Panc1 (cell line): ENCODE measurements at regions not wholly inside any gene's neighbourhood (a gene's known extent, or its start where the extent isn't known, plus 50 kb on each side); places are given as distances from the start of the nearest gene placed in this dataset.

Experiments
- ATAC-seq: fragments of 200-7000 bp; cut with Tn5 transposase; 2 replicates; pipeline ENCODE4 v1.9.1; 2020; ENCODE audit warnings: mild to moderate bottlenecking, moderate library complexity
- BruUV-seq: library from RNA; stranded (reverse); fragments of 400-500 nt; replicated peaks from 2 replicates; lab custom pipeline; 2021; lab: Mats Ljungman, UMichigan
- CTCF ChIA-PET: fragments of 300-600 bp; sonication (Branson Sonifier 250); formaldehyde crosslinking; loops from one replicate; lab custom pipeline; 2022; ENCODE audit warnings: antibody characterized with exemption; lab: Charles Lee
- POLR2A ChIA-PET: fragments of 300-600 bp; sonication (Branson Sonifier 250); formaldehyde crosslinking; loops from one replicate; lab custom pipeline; 2022; ENCODE audit warnings: antibody characterized with exemption; lab: Charles Lee
- DNase-seq: peaks from one replicate; pipeline ENCODE4 v3.0.0-alpha.2; 2010; ENCODE audit warnings: low read depth, low spot score
- H3K27ac ChIP-seq: 2 replicates; pipeline ENCODE4 v1.5.1; 2011; ENCODE audit warnings: mild to moderate bottlenecking, low read length, inconsistent platforms
- H3K27me3 ChIP-seq: fragments of 200-500 bp; sonication (Bioruptor generic); 2 replicates; pipeline ENCODE4 v1.6.0; 2014; ENCODE audit warnings: low read length, inconsistent platforms; ENCODE audit not compliant: control insufficient read depth, insufficient read depth
- H3K36me3 ChIP-seq: fragments of 200-500 bp; sonication (Bioruptor generic); 2 replicates; pipeline ENCODE4 v1.5.1; 2014; ENCODE audit warnings: inconsistent platforms, mild to moderate bottlenecking, low read length, moderate library complexity; ENCODE audit not compliant: control insufficient read depth, insufficient read depth
- H3K4me1 ChIP-seq: 2 replicates; pipeline ENCODE4 v1.5.1; 2011; ENCODE audit warnings: inconsistent platforms, mild to moderate bottlenecking, low read length, moderate library complexity; ENCODE audit not compliant: control insufficient read depth, insufficient read depth
- H3K4me3 ChIP-seq, 2 experiments: 2 replicates each; pipeline ENCODE4 v1.5.1; 2011 to 2012; ENCODE audit warnings: low read depth in 2 of 2, low read length in 2 of 2, mild to moderate bottlenecking in 2 of 2, inconsistent platforms in 1 of 2, moderate library complexity in 1 of 2
- H3K9me3 ChIP-seq: fragments of 200-500 bp; sonication (Bioruptor generic); 2 replicates; pipeline ENCODE4 v1.5.1; 2014; ENCODE audit warnings: low read depth, mild to moderate bottlenecking, inconsistent platforms, low read length, moderate library complexity; ENCODE audit not compliant: control insufficient read depth, insufficient read depth
- POLR2AphosphoS5 ChIP-seq: IDR thresholded peaks from 2 replicates; pipeline ENCODE4 v1.6.1; 2012; ENCODE audit warnings: mild to moderate bottlenecking, low read depth, low read length, moderate library complexity
- SIN3A ChIP-seq: IDR thresholded peaks from 2 replicates; pipeline ENCODE4 v1.6.1; 2012; ENCODE audit warnings: low read depth, mild to moderate bottlenecking, low read length, moderate library complexity, borderline replicate concordance; ENCODE audit not compliant: insufficient read depth
- TCF7L2 ChIP-seq: IDR thresholded peaks from 2 replicates; pipeline ENCODE4 v1.6.1; 2011; ENCODE audit warnings: mild to moderate bottlenecking, low read depth, low read length, inconsistent platforms
- in situ Hi-C: cut with HindIII; loops from 2 replicates; pipeline ENCODE4 v1.10.0; 2016; ENCODE audit warnings: low sequenced_read_pairs, low pct_unique_long_range_greater_than_20kb
- intact Hi-C: fragments of 100-400 bp; cut with micrococcal nuclease; formaldehyde crosslinking; loops from one replicate; pipeline ENCODE4 v1.10.0; 2022; ENCODE audit not compliant: unreplicated experiment
- TF ChIP-seq, protein P1 (sequence below): fragments of 450-650 bp; IDR thresholded peaks from 2 replicates; pipeline ENCODE4 v1.5.1; 2017; ENCODE audit warnings: mild to moderate bottlenecking
- TF ChIP-seq, protein P2 (sequence below), 2 experiments: IDR thresholded peaks; 2 replicates each; pipeline ENCODE4 v1.6.1; 2011 to 2012; ENCODE audit warnings: low read depth in 2 of 2, control low read depth in 1 of 2, low read length in 1 of 2, mild to moderate bottlenecking in 1 of 2, moderate library complexity in 1 of 2; ENCODE audit not compliant: insufficient read depth in 1 of 2

DNA sequence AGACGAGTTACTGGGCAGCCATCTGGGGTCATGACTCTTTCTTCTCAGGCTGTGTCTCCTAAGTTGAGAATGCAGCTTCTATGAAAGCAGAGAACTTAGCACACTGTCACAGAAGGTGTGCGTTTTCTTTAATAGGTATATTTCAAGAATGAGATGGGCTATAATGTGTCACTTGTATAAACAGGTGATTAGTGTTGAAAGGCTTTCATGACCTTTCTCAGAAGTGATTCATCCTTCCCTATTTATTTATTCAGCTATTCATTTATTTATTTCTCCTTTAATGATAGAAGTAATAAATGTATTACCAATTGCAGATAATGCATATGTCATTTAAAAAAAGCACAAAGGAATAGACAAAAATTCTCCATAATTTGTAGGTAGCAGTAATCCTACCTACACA, 157.2 kb upstream of the COL21A1 start:
- CTCF ChIA-PET, result no interaction called here
- Histone ChIP-seq H3K4me1 (no peaks in the 10 kb centered on the region), H3K4me3 (no peak overlapping the region), H3K27me3 (peaks cover 3% of the 10 kb centered on the region; the same call in 1 of the 2 replicates), H3K27ac (no peak overlapping the region), H3K9me3 (no peaks in the 10 kb centered on the region; the same call in 1 of the 2 replicates), H3K36me3 (no peaks in the 10 kb centered on the region)
- in situ Hi-C loops (no loop called here), intact Hi-C loops (no loop called here)
- TF ChIP-seq TCF7L2 (no peak), SIN3A (no peak), POLR2AphosphoS5 (no peak)
- TF ChIP-seq, protein P1, sequence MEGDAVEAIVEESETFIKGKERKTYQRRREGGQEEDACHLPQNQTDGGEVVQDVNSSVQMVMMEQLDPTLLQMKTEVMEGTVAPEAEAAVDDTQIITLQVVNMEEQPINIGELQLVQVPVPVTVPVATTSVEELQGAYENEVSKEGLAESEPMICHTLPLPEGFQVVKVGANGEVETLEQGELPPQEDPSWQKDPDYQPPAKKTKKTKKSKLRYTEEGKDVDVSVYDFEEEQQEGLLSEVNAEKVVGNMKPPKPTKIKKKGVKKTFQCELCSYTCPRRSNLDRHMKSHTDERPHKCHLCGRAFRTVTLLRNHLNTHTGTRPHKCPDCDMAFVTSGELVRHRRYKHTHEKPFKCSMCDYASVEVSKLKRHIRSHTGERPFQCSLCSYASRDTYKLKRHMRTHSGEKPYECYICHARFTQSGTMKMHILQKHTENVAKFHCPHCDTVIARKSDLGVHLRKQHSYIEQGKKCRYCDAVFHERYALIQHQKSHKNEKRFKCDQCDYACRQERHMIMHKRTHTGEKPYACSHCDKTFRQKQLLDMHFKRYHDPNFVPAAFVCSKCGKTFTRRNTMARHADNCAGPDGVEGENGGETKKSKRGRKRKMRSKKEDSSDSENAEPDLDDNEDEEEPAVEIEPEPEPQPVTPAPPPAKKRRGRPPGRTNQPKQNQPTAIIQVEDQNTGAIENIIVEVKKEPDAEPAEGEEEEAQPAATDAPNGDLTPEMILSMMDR, result no peak
- TF ChIP-seq, protein P2, sequence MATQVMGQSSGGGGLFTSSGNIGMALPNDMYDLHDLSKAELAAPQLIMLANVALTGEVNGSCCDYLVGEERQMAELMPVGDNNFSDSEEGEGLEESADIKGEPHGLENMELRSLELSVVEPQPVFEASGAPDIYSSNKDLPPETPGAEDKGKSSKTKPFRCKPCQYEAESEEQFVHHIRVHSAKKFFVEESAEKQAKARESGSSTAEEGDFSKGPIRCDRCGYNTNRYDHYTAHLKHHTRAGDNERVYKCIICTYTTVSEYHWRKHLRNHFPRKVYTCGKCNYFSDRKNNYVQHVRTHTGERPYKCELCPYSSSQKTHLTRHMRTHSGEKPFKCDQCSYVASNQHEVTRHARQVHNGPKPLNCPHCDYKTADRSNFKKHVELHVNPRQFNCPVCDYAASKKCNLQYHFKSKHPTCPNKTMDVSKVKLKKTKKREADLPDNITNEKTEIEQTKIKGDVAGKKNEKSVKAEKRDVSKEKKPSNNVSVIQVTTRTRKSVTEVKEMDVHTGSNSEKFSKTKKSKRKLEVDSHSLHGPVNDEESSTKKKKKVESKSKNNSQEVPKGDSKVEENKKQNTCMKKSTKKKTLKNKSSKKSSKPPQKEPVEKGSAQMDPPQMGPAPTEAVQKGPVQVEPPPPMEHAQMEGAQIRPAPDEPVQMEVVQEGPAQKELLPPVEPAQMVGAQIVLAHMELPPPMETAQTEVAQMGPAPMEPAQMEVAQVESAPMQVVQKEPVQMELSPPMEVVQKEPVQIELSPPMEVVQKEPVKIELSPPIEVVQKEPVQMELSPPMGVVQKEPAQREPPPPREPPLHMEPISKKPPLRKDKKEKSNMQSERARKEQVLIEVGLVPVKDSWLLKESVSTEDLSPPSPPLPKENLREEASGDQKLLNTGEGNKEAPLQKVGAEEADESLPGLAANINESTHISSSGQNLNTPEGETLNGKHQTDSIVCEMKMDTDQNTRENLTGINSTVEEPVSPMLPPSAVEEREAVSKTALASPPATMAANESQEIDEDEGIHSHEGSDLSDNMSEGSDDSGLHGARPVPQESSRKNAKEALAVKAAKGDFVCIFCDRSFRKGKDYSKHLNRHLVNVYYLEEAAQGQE (IDR thresholded peaks at IDR 0.05; ENCODE audit: insufficient read depth in 1 of 2, low read depth in 2 of 2, low read length in 1 of 2), result no peak
- no peak for ATAC-seq
- POLR2A ChIA-PET, result no interaction called here
- DNase-seq, result no peak
- no TSS peak for BruUV-seq

DNA sequence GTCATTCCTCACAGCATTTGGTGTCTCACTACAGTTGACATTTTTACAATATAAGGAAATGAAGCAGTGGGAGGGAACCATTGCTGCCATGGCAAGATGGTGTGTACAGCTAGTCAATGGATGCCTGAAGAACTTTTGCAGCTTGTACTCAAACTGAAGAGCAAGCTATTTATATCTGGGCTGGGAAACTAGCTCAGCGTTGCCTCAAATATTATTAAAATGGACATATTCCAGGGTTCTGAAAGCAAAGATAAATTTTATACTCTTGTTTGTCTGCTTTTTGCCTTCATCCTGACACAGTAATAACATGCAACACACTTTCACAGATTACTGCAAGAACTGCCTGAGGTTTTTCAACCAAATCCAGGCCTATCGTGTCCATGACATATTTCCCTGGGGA, 156.4 kb upstream of the COL21A1 start:
- Histone ChIP-seq H3K4me3 (no peak overlapping the region), H3K27me3 (peaks cover 3% of the 10 kb centered on the region; the same call in 1 of the 2 replicates), H3K9me3 (no peaks in the 10 kb centered on the region; the same call in 1 of the 2 replicates), H3K36me3 (no peaks in the 10 kb centered on the region), H3K27ac (no peak overlapping the region), H3K4me1 (no peaks in the 10 kb centered on the region)
- ChIA-PET CTCF (no interaction called here), POLR2A (no interaction called here)
- TF ChIP-seq, protein P2 (IDR thresholded peaks at IDR 0.05; ENCODE audit: insufficient read depth in 1 of 2, low read depth in 2 of 2, low read length in 1 of 2), result no peak
- TF ChIP-seq TCF7L2 (no peak), POLR2AphosphoS5 (no peak), SIN3A (no peak)
- TF ChIP-seq, protein P1, result no peak
- BruUV-seq, result no TSS peak
- no peak for ATAC-seq
- in situ Hi-C loops (no loop called here), intact Hi-C loops (no loop called here)
- no peak for DNase-seq
